Stomach (tissue), 4 donors: ENCODE measurements at regions not wholly inside any gene's neighbourhood (a gene's known extent, or its start where the extent isn't known, plus 50 kb on each side); places are given as distances from the start of the nearest gene placed in this dataset.

Source experiments
- EP300 ChIP-seq: sonication (generic); formaldehyde crosslinking; IDR thresholded peaks from one replicate; pipeline ENCODE4 v1.6.1; 2017; ENCODE audit warnings: antibody characterized with exemption
- POLR2AphosphoS5 ChIP-seq, 3 donors: sonication (generic); formaldehyde crosslinking; IDR thresholded peaks; one replicate each; pipeline ENCODE4 v1.6.1; 2016; ENCODE audit warnings: antibody characterized with exemption in 3 of 3
- TF ChIP-seq, protein P1 (sequence below), 7 experiments: fragments of 450-650 bp in 4 of 7; fragments of 200-600 bp in 3 of 7; sonication (generic) in 3 of 7; IDR thresholded peaks; one replicate each; pipeline ENCODE4 v1.5.1; 2016 to 2019; ENCODE audit warnings: antibody characterized with exemption in 7 of 7, control low read depth in 2 of 7, mild to moderate bottlenecking in 1 of 7

DNA sequence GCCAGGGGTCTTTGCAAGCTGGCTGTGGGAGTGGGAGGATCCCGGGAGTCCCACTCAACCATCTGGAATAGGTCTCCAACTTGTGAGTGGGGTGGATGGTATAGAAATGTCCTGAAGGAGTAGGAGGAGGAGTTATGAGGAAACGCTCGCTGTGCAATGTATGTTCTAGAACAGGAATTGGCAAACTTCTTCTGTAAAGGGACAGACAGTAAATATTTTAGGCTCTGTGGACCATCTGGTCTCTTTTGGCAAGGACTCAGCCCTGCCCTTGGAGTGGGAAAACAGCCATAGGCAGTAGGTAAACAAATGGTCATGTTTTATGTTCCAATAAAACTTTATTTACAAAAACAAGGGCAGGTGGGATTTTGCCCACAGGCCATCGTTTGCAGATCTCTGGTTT is 149.2 kb downstream of the NPIPB5 start:
- TF ChIP-seq, protein P1, sequence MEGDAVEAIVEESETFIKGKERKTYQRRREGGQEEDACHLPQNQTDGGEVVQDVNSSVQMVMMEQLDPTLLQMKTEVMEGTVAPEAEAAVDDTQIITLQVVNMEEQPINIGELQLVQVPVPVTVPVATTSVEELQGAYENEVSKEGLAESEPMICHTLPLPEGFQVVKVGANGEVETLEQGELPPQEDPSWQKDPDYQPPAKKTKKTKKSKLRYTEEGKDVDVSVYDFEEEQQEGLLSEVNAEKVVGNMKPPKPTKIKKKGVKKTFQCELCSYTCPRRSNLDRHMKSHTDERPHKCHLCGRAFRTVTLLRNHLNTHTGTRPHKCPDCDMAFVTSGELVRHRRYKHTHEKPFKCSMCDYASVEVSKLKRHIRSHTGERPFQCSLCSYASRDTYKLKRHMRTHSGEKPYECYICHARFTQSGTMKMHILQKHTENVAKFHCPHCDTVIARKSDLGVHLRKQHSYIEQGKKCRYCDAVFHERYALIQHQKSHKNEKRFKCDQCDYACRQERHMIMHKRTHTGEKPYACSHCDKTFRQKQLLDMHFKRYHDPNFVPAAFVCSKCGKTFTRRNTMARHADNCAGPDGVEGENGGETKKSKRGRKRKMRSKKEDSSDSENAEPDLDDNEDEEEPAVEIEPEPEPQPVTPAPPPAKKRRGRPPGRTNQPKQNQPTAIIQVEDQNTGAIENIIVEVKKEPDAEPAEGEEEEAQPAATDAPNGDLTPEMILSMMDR (IDR thresholded peaks at IDR 0.05): no peak
- TF ChIP-seq POLR2AphosphoS5 (IDR thresholded peaks at IDR 0.05) (no peak), EP300 (no peak)
